ENCODE measurements at regions not wholly inside any gene's neighbourhood (a gene's known extent, or its start where the extent isn't known, plus 50 kb on each side); places are given as distances from the start of the nearest gene placed in this dataset.

- Histone ChIP-seq H2BK12ac (ENCODE audit: low read depth, low read length) (no peak overlapping the region), H3K4me3 (ENCODE audit: extremely low read depth in 1 of 4, insufficient read depth in 2 of 4, low read depth in 3 of 4, low read length in 4 of 4) (no peak overlapping the region), H3K27me3 (replicated peaks in 1 of 4; ENCODE audit: control insufficient read depth in 3 of 4, extremely low read depth in 1 of 4, insufficient read depth in 3 of 4, low read length in 3 of 4) (no peaks in the 10 kb centered on the region), H4K91ac (replicated peaks; ENCODE audit: insufficient read length, low read length) (no peak overlapping the region), H3K79me2 (ENCODE audit: control insufficient read depth in 1 of 2, insufficient read depth in 2 of 2, low read length in 2 of 2) (no peaks in the 10 kb centered on the region), H3K18ac (ENCODE audit: extremely low read depth, low read length) (no peak overlapping the region), H3K4ac (replicated peaks; ENCODE audit: insufficient read length, low read depth, low read length) (no peak overlapping the region), H4K8ac (ENCODE audit: extremely low read depth, insufficient read depth, low read length) (no peak overlapping the region), H3K27ac (ENCODE audit: low read depth, low read length) (no peak overlapping the region), H3K9me3 (ENCODE audit: insufficient read depth in 2 of 2, low read depth in 1 of 2, low read length in 1 of 2) (peaks cover 0 to 3% of the 10 kb centered on the region in 2 experiments; a peak in 1 of 4 replicates), H3K23ac (ENCODE audit: insufficient read length) (no peak overlapping the region), H3K14ac (ENCODE audit: insufficient read length) (no peak overlapping the region), H2BK5ac (ENCODE audit: low read depth, low read length) (no peak overlapping the region), H3K23me2 (ENCODE audit: low read depth, low read length) (no peaks in the 10 kb centered on the region), H4K20me1 (replicated peaks in 1 of 2; ENCODE audit: control insufficient read depth in 1 of 2, insufficient read depth in 2 of 2, low read length in 2 of 2) (no peaks in the 10 kb centered on the region), H3K56ac (replicated peaks; ENCODE audit: insufficient read length, low read depth, low read length) (no peak overlapping the region), H2AK5ac (ENCODE audit: low read depth, low read length) (no peak overlapping the region), H3K36me3 (ENCODE audit: control insufficient read depth in 2 of 4, insufficient read depth in 4 of 4, low read length in 3 of 4) (no peaks in the 10 kb centered on the region; a peak in 1 of 8 replicates), H4K5ac (ENCODE audit: insufficient read length, low read depth, low read length) (no peak overlapping the region), H3K4me2 (ENCODE audit: insufficient read depth in 1 of 2, low read depth in 2 of 2, low read length in 2 of 2) (no peak overlapping the region), H3K9ac (replicated peaks in 1 of 4; ENCODE audit: extremely low read depth in 1 of 4, low read depth in 3 of 4, low read length in 3 of 4) (no peak overlapping the region), H2BK120ac (replicated peaks; ENCODE audit: low read depth, low read length) (no peak overlapping the region), H2BK15ac (ENCODE audit: low read length) (no peak overlapping the region), H3K4me1 (replicated peaks in 1 of 4; ENCODE audit: control insufficient read depth in 3 of 4, insufficient read depth in 4 of 4, low read length in 3 of 4) (no peaks in the 10 kb centered on the region; a peak in 1 of 7 replicates), H3K79me1 (ENCODE audit: low read depth, low read length) (no peaks in the 10 kb centered on the region), H2AFZ (ENCODE audit: low read length) (no peak overlapping the region), H2BK20ac (ENCODE audit: low read length) (no peak overlapping the region)
- POLR2A ChIA-PET (ENCODE audit: partially characterized antibody) = no interaction called here
- CTCF ChIA-PET (ENCODE audit: partially characterized antibody) = no interaction called here
- DNase-seq (ENCODE audit: low read depth in 1 of 2, low spot score in 2 of 2) (no peak), FAIRE-seq (no peak)
- 86% methylated on average over 6 of the region's 6 CpGs; no CpG with 5 or more reads in 1 of the 2 experiments for WGBS, 2 experiments (ENCODE audit: extremely low coverage in 1 of 2, insufficient coverage in 1 of 2, insufficient read length in 1 of 2, insufficient replicate concordance in 2 of 2, low coverage in 1 of 2, low lambda C conversion rate in 2 of 2, missing lambda C conversion rate in 1 of 2)
- TF ChIP-seq KDM1A (IDR thresholded peaks at IDR 0.05; ENCODE audit: borderline replicate concordance, low read length) (no peak), JUND (IDR thresholded peaks at IDR 0.05; ENCODE audit: low read length) (no peak), POLR2A (IDR thresholded peaks at IDR 0.05; ENCODE audit: control extremely low read depth in 1 of 2, low read depth in 2 of 2, low read length in 2 of 2) (no peak), SAP30 (IDR thresholded peaks at IDR 0.05; ENCODE audit: insufficient read depth, insufficient replicate concordance, low read length) (no peak), HDAC2 (IDR thresholded peaks at IDR 0.05; ENCODE audit: borderline replicate concordance in 1 of 2, low read depth in 2 of 2, low read length in 2 of 2) (no peak), YY1 (IDR thresholded peaks at IDR 0.05; ENCODE audit: low read depth, low read length) (no peak)
Measured at GRCh38 chrX:1941321-1941720, 326.5 kb downstream of the ASMT start.

All from H1 (cell line).